Muscle of leg (tissue), 3 donors: ENCODE measurements at regions not wholly inside any gene's neighbourhood (a gene's known extent, or its start where the extent isn't known, plus 50 kb on each side); places are given as distances from the start of the nearest gene placed in this dataset.

Experiments used
- DNase-seq: peaks from one replicate; pipeline ENCODE4 v3.0.0; 2013
- H3K27ac ChIP-seq: one replicate; pipeline ENCODE4 v1.5.1; 2013; ENCODE audit warnings: mild to moderate bottlenecking, low read length, control low read depth
- H3K27me3 ChIP-seq: one replicate; pipeline ENCODE4 v1.6.1; 2013; ENCODE audit warnings: low read length; ENCODE audit not compliant: control insufficient read depth, insufficient read depth
- H3K36me3 ChIP-seq: one replicate; pipeline ENCODE4 v1.6.1; 2013; ENCODE audit warnings: low read length; ENCODE audit not compliant: control insufficient read depth, insufficient read depth
- H3K4me1 ChIP-seq: one replicate; pipeline ENCODE4 v1.6.1; 2013; ENCODE audit warnings: low read length; ENCODE audit not compliant: control insufficient read depth, insufficient read depth
- H3K4me3 ChIP-seq: one replicate; pipeline ENCODE4 v1.5.1; 2013; ENCODE audit warnings: low read length, control low read depth
- H3K9me3 ChIP-seq: replicated peaks from 2 replicates; pipeline ENCODE4 v1.6.1; 2013; ENCODE audit warnings: low read depth, low read length; ENCODE audit not compliant: control insufficient read depth
- WGBS: methylation state at CpG from one replicate; pipeline ENCODE4 v1.1.5; 2013; ENCODE audit warnings: missing lambda C conversion rate; ENCODE audit not compliant: insufficient coverage; 5-methylcytosine and 5-hydroxymethylcytosine counted together

- Histone ChIP-seq H3K27me3 (no peaks in the 10 kb centered on the region), H3K9me3 (no peaks in the 10 kb centered on the region), H3K4me3 (no peak overlapping the region), H3K4me1 (peaks cover 6% of the 10 kb centered on the region), H3K27ac (no peak overlapping the region), H3K36me3 (no peaks in the 10 kb centered on the region)
- 60% methylated on average over 1 of the region's 5 CpGs for WGBS
- DNase-seq = no peak
Measured at GRCh38 chr12:126157575-126157966, 1092.3 kb downstream of the AACS start.

- Histone ChIP-seq H3K27ac (no peak overlapping the region), H3K4me3 (no peak overlapping the region), H3K36me3 (no peaks in the 10 kb centered on the region), H3K4me1 (peaks cover 6% of the 10 kb centered on the region), H3K27me3 (no peaks in the 10 kb centered on the region), H3K9me3 (no peaks in the 10 kb centered on the region)
- 60% methylated on average over 2 of the region's 5 CpGs for WGBS
- DNase-seq = no peak
Measured at GRCh38 chr12:126159139-126159538, 1093.9 kb downstream of the AACS start.

DNA sequence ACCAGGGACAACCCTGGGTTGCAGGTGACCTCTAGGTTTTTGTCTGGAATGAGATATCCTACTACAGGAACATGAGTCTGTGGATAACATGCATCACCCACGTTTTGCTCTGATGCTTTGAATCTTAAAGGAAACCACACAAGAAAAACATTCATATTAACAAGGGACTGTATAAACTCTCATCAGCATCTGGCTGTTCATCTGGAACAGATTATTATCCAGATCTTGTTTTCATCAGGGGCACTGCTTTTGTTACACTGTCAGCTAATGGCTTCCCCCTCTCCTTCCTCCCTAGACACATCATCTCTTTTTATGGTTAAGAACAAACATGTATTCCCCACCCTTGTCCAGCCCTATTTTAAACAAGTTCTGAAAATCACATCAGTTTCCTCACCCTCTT is 1095.7 kb downstream of the AACS start:
- no peak overlapping the region for H3K27ac ChIP-seq
- no peaks in the 10 kb centered on the region for H3K9me3 ChIP-seq
- DNase-seq = peak; percentile 25
- H3K36me3 ChIP-seq = no peaks in the 10 kb centered on the region
- peaks cover 6% of the 10 kb centered on the region for H3K4me1 ChIP-seq
- H3K27me3 ChIP-seq = no peaks in the 10 kb centered on the region
- H3K4me3 ChIP-seq = no peak overlapping the region
- WGBS = no CpG with 5 or more reads among the region's 1 CpG

- no peak for DNase-seq
Measured at GRCh38 chr12:126163984-126164383, 1098.7 kb downstream of the AACS start.

DNA sequence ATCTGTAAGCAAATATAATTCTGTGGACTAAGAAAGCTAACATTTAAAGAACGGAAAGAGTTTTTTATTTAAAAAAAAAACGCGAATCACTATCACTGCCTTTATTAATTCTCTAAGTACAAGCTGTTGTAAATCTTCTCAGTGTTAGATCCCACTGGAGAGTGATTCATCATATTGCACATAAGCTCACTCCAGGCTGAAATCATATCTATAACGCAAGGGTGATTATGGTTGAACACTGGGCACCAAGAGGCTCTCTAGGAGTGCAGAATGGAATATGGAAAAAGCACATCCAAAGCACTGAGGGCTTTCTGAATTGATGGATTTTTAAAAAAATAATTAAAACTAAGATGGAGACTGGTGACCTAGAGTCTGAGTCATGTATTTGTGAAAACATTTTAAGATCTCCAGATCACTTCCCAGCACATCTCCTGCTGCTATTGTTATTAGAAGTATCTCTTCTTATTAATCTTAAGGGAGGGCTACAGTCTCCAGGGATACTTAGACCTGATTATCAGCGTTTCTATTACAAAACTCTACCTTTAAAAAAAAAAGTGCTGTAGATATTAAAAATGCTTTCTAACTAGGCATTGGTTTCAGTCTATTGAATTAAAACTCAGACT is 1106.8 kb downstream of the AACS start:
- no CpG with 5 or more reads among the region's 5 CpGs for WGBS

More at GRCh38 chr12:126163984-126164383, 1098.7 kb downstream of the AACS start:
- Histone ChIP-seq H3K4me3 (no peak overlapping the region), H3K9me3 (no peaks in the 10 kb centered on the region), H3K27ac (no peak overlapping the region), H3K4me1 (no peaks in the 10 kb centered on the region), H3K27me3 (no peaks in the 10 kb centered on the region), H3K36me3 (no peaks in the 10 kb centered on the region)
- WGBS = 100% methylated on average over 4 of the region's 8 CpGs

DNA sequence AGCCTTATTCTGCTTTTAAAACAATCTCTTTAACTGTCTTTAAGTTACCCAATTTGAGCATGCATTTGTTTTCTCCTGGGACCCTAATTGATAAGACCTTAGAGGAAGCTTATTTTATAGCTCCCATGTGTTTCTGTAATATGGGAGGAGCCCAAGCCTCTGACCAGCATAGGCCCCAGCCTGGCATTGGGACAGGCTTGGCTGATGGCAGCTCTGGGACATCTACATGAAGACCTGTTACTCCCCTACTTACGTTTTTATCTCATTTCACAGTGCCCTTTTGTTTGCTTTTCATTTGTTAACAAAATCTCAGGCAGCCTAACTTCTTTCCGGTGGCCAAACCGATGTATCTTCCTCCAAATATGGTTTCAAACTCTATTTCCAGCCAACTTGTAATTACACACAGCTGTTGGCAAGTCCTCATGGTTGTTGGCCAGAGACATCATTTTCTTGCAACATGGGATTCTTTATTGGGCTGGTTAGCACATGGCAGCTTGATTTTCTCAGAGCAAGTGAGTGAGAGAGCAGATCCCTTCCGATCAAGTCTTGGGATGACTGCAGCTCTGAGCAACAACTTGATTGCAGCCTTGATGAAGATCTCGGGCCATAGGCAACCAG is 1117.5 kb downstream of the AACS start:
- no peak overlapping the region for H3K4me3 ChIP-seq
- peak; percentile 82 for DNase-seq
- H3K4me1 ChIP-seq = peaks cover 7% of the 10 kb centered on the region
- WGBS = 28% methylated on average over 4 of the region's 5 CpGs
- H3K27me3 ChIP-seq = no peaks in the 10 kb centered on the region
- H3K36me3 ChIP-seq = no peaks in the 10 kb centered on the region
- no peak overlapping the region for H3K27ac ChIP-seq
- no peaks in the 10 kb centered on the region for H3K9me3 ChIP-seq

More for the DNA sequence above, 1106.8 kb downstream of the AACS start:
- H3K4me1 ChIP-seq = no peaks in the 10 kb centered on the region
- H3K9me3 ChIP-seq = no peaks in the 10 kb centered on the region
- no peak overlapping the region for H3K4me3 ChIP-seq
- no peak for DNase-seq
- H3K27me3 ChIP-seq = no peaks in the 10 kb centered on the region
- H3K36me3 ChIP-seq = no peaks in the 10 kb centered on the region
- no peak overlapping the region for H3K27ac ChIP-seq

- no CpG with 5 or more reads among the region's 1 CpG for WGBS
- Histone ChIP-seq H3K27ac (no peak overlapping the region), H3K36me3 (no peaks in the 10 kb centered on the region), H3K27me3 (no peaks in the 10 kb centered on the region), H3K4me1 (peaks cover 7% of the 10 kb centered on the region), H3K4me3 (no peak overlapping the region), H3K9me3 (no peaks in the 10 kb centered on the region)
- no peak for DNase-seq
Measured at GRCh38 chr12:126185025-126185424, 1119.8 kb downstream of the AACS start.

- peaks cover 15% of the 10 kb centered on the region for H3K27me3 ChIP-seq
- DNase-seq = peak; percentile 39
Measured at GRCh38 chr12:126189856-126190255, 1124.6 kb downstream of the AACS start.

GRCh38 chr12:126191031-126191891 is 1126.0 kb downstream of the AACS start:
- H3K4me3 ChIP-seq = peak overlapping the region; percentile 25
- WGBS = 4% methylated on average over 59 of the region's 62 CpGs
- peaks cover 8% of the 10 kb centered on the region for H3K4me1 ChIP-seq
- no peaks in the 10 kb centered on the region for H3K36me3 ChIP-seq
- no peak overlapping the region for H3K27ac ChIP-seq
- no peaks in the 10 kb centered on the region for H3K9me3 ChIP-seq
- peaks cover 15% of the 10 kb centered on the region for H3K27me3 ChIP-seq
- no peak for DNase-seq

More at GRCh38 chr12:126189856-126190255, 1124.6 kb downstream of the AACS start:
- Histone ChIP-seq H3K9me3 (no peaks in the 10 kb centered on the region), H3K27ac (no peak overlapping the region), H3K4me1 (peaks cover 8% of the 10 kb centered on the region), H3K4me3 (no peak overlapping the region), H3K36me3 (no peaks in the 10 kb centered on the region)
- WGBS = 40% methylated on average over 1 of the region's 10 CpGs

DNA sequence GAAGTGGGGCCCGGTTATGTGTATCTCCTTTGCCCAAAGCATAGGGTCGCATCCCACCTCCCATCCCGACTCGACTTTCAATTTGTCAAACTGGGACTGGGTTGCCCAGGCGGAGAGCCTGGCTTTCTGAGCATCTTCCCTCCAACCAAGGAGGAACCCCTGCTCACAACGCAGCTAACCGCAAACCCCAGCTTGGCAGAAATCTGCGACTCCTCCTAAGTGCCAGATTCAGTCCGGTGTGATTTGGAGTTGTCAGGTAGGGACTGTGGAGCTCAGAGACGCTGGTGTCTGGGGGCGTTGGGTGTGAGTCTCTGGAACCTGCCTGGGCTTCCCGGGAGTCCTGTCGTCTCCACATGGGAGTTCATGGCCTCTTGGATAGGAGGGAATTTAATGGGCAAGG is 1126.7 kb downstream of the AACS start:
- peaks cover 8% of the 10 kb centered on the region for H3K4me1 ChIP-seq
- DNase-seq = no peak
- no peaks in the 10 kb centered on the region for H3K9me3 ChIP-seq
- H3K27me3 ChIP-seq = peaks cover 15% of the 10 kb centered on the region
- H3K27ac ChIP-seq = no peak overlapping the region
- H3K36me3 ChIP-seq = no peaks in the 10 kb centered on the region
- no peak overlapping the region for H3K4me3 ChIP-seq
- 69% methylated on average over 6 of the region's 13 CpGs for WGBS
